KMS-11 (cell line): ENCODE measurements at regions not wholly inside any gene's neighbourhood (a gene's known extent, or its start where the extent isn't known, plus 50 kb on each side); places are given as distances from the start of the nearest gene placed in this dataset.

Source experiments
- H2AFZ ChIP-seq: fragments of 200-600 bp; sonication (generic); 2 replicates; pipeline ENCODE4 v1.6.1; 2016; ENCODE audit warnings: antibody characterized with exemption, mixed run types, low read depth
- H3K27ac ChIP-seq: fragments of 200-600 bp; sonication (generic); 2 replicates; pipeline ENCODE4 v1.6.1; 2016; ENCODE audit warnings: mild to moderate bottlenecking, mixed run types
- H3K27me3 ChIP-seq: fragments of 200-600 bp; sonication (generic); 2 replicates; pipeline ENCODE4 v1.6.1; 2017; ENCODE audit warnings: mild to moderate bottlenecking, low read depth, mixed run types, moderate library complexity; ENCODE audit not compliant: insufficient read depth
- H3K36me3 ChIP-seq: fragments of 200-600 bp; sonication (generic); 2 replicates; pipeline ENCODE4 v1.6.1; 2017; ENCODE audit warnings: mild to moderate bottlenecking, mixed run types; ENCODE audit not compliant: insufficient read depth
- H3K4me1 ChIP-seq: fragments of 200-600 bp; sonication (generic); 2 replicates; pipeline ENCODE4 v1.6.1; 2016; ENCODE audit warnings: mild to moderate bottlenecking, low read depth, mixed run types; ENCODE audit not compliant: poor library complexity, severe bottlenecking
- H3K4me2 ChIP-seq: fragments of 200-600 bp; sonication (generic); 2 replicates; pipeline ENCODE4 v1.7.0; 2016; ENCODE audit warnings: mild to moderate bottlenecking, mixed run types
- H3K4me3 ChIP-seq: fragments of 200-600 bp; sonication (generic); IDR thresholded peaks from 2 replicates; pipeline ENCODE4 v1.6.1; 2017; ENCODE audit warnings: low read depth, low read length, mixed read lengths; ENCODE audit not compliant: insufficient read depth
- H3K79me2 ChIP-seq: fragments of 200-600 bp; sonication (generic); 2 replicates; pipeline ENCODE4 v1.6.1; 2016; ENCODE audit warnings: low read depth, mixed run types; ENCODE audit not compliant: insufficient read depth
- H3K9ac ChIP-seq: fragments of 200-600 bp; sonication (generic); 2 replicates; pipeline ENCODE4 v1.6.1; 2016; ENCODE audit warnings: mild to moderate bottlenecking, mixed run types
- H4K20me1 ChIP-seq: fragments of 200-600 bp; sonication (generic); 2 replicates; pipeline ENCODE4 v1.6.1; 2016; ENCODE audit warnings: mild to moderate bottlenecking, mixed run types; ENCODE audit not compliant: insufficient read depth
- TF ChIP-seq, protein P1 (sequence below): fragments of 200-600 bp; sonication (generic); conservative IDR thresholded peaks from 2 replicates; pipeline ENCODE4 v1.6.1; 2017; ENCODE audit warnings: low read depth, mild to moderate bottlenecking, antibody characterized with exemption, low read length, moderate library complexity, mixed read lengths

DNA sequence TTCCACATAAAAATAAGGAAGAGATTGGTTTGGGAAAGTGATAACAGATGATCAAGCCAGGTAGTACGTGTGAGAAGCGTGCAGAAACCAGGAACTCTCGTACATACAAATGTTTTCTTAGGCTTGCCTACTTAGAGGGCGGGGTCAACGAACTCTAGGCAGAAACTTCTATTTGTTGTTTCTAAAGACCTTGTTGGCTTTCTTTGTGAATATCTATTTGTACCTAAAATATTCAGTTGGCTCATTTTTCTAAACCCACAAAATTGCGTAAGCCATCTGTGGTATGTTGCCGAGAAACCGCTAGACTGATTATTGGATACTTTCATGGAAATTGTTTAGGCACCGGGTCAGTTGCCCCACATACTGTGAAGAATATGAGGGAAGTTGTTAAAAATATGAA is 458.5 kb downstream of the MAT2B start:
- no peak overlapping the region for H3K9ac ChIP-seq
- no peaks in the 10 kb centered on the region for H3K27me3 ChIP-seq
- no peaks in the 10 kb centered on the region for H4K20me1 ChIP-seq
- H3K27ac ChIP-seq = no peak overlapping the region
- TF ChIP-seq, protein P1, sequence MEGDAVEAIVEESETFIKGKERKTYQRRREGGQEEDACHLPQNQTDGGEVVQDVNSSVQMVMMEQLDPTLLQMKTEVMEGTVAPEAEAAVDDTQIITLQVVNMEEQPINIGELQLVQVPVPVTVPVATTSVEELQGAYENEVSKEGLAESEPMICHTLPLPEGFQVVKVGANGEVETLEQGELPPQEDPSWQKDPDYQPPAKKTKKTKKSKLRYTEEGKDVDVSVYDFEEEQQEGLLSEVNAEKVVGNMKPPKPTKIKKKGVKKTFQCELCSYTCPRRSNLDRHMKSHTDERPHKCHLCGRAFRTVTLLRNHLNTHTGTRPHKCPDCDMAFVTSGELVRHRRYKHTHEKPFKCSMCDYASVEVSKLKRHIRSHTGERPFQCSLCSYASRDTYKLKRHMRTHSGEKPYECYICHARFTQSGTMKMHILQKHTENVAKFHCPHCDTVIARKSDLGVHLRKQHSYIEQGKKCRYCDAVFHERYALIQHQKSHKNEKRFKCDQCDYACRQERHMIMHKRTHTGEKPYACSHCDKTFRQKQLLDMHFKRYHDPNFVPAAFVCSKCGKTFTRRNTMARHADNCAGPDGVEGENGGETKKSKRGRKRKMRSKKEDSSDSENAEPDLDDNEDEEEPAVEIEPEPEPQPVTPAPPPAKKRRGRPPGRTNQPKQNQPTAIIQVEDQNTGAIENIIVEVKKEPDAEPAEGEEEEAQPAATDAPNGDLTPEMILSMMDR = no peak
- no peak overlapping the region for H3K4me3 ChIP-seq
- no peak overlapping the region for H2AFZ ChIP-seq
- no peak overlapping the region for H3K4me2 ChIP-seq
- H3K79me2 ChIP-seq = no peaks in the 10 kb centered on the region
- H3K36me3 ChIP-seq = no peaks in the 10 kb centered on the region
- H3K4me1 ChIP-seq = no peaks in the 10 kb centered on the region

DNA sequence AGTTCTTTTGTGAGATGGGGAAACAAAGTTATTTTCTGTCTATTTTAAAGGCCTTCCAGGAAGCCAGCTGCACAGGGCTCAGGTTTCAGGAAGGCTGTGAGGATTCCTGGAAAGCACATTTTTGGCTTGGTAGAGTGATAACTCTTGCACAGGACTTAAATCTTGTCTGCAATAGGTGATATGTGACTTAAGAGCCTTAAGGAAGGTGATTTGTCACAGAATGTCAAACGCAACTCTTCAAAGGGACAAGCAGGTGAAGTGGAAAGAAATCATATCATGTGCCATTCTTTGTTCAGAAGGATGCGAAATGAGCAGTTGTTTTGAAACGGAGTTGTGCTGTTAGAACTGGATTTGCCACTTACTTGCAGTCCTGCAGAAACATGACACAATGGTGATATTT is 459.3 kb downstream of the MAT2B start:
- Histone ChIP-seq H3K4me2 (no peak overlapping the region), H3K27ac (no peak overlapping the region)

DNA sequence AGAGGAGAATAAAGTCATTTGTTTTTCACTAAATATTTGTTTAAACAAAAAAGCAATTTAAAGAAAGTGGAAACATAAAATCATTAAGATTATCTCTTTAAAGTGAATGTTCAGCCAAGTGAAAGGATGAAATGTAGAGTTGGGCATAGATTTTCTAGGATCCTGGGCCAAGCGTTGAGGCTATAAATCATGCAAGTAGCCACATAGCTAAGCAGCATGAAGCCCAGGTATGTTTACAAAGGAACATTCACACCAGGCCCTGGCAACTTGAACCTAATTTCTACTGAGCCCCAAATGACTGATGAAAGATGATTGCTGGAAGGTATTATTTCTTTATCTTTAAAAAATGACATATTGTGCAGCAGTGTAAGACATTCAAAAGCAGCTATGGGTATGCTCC is 461.8 kb downstream of the MAT2B start:
- TF ChIP-seq, protein P1 = no peak
- no peaks in the 10 kb centered on the region for H3K36me3 ChIP-seq
- H3K27ac ChIP-seq = no peak overlapping the region
- H3K9ac ChIP-seq = no peak overlapping the region
- no peaks in the 10 kb centered on the region for H3K27me3 ChIP-seq
- H3K4me2 ChIP-seq = no peak overlapping the region
- no peak overlapping the region for H3K4me3 ChIP-seq
- no peaks in the 10 kb centered on the region for H4K20me1 ChIP-seq
- H2AFZ ChIP-seq = no peak overlapping the region
- no peaks in the 10 kb centered on the region for H3K79me2 ChIP-seq
- H3K4me1 ChIP-seq = no peaks in the 10 kb centered on the region

More for the DNA sequence above, 459.3 kb downstream of the MAT2B start:
- no peaks in the 10 kb centered on the region for H3K27me3 ChIP-seq
- TF ChIP-seq, protein P1 = no peak
- H3K4me3 ChIP-seq = no peak overlapping the region
- no peaks in the 10 kb centered on the region for H4K20me1 ChIP-seq
- H3K4me1 ChIP-seq = no peaks in the 10 kb centered on the region
- H3K9ac ChIP-seq = no peak overlapping the region
- no peak overlapping the region for H2AFZ ChIP-seq
- H3K79me2 ChIP-seq = no peaks in the 10 kb centered on the region
- H3K36me3 ChIP-seq = no peaks in the 10 kb centered on the region

DNA sequence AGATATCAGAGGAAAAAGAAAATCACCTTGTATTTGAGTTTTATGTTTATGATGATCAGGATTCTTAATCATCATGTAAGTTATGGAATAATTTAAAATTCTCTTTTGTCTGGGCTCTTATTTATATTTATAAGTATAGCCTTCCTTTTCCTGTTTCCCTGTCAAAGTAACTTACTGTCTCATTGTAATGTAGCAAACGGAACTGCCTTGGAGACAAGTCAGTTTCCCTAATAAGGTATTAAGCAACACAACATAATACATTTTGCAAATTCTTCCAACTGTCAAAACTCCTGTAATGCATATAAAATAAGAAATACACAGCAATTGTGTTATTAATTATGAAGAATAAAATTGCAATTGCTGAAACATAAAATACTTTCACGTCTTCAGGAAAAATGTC is 463.2 kb downstream of the MAT2B start:
- TF ChIP-seq, protein P1 = no peak
- no peaks in the 10 kb centered on the region for H3K4me1 ChIP-seq
- no peaks in the 10 kb centered on the region for H3K36me3 ChIP-seq

DNA sequence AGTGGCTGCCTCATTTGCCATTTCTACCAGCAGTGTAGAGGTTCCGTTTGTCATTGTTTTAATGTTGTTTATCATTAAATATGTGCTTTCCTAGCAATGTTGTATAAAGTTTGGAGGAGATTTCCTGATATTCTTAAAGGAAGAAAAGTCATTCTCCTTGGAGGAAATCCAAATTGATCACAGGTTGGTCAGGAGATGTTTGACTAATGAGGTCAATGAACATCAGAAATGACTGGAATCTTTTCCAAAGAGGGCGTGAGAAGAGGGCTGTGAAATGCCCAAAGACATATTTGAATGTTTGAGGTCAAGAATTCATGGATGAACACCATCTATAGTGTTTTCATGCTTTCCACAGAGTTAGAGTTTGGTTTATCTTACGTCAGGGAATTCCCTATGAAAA is 471.3 kb downstream of the MAT2B start:
- Histone ChIP-seq H2AFZ (no peak overlapping the region), H3K4me3 (no peak overlapping the region)

More for the DNA sequence above, 463.2 kb downstream of the MAT2B start:
- Histone ChIP-seq H4K20me1 (no peaks in the 10 kb centered on the region), H3K4me2 (no peak overlapping the region), H2AFZ (no peak overlapping the region), H3K27me3 (no peaks in the 10 kb centered on the region), H3K27ac (no peak overlapping the region), H3K4me3 (no peak overlapping the region), H3K79me2 (no peaks in the 10 kb centered on the region), H3K9ac (no peak overlapping the region)

More for the DNA sequence above, 471.3 kb downstream of the MAT2B start:
- Histone ChIP-seq H3K27ac (no peak overlapping the region), H3K4me1 (no peaks in the 10 kb centered on the region), H3K9ac (no peak overlapping the region), H3K79me2 (no peaks in the 10 kb centered on the region), H3K36me3 (no peaks in the 10 kb centered on the region), H3K4me2 (no peak overlapping the region), H4K20me1 (no peaks in the 10 kb centered on the region), H3K27me3 (no peaks in the 10 kb centered on the region)
- TF ChIP-seq, protein P1 = no peak
